Medulla oblongata (tissue), 1 donor: ENCODE measurements at regions not wholly inside any gene's neighbourhood (a gene's known extent, or its start where the extent isn't known, plus 50 kb on each side); places are given as distances from the start of the nearest gene placed in this dataset.
A peak's percentile ranks its signal among the peaks of the same experiment; 100 is the strongest.

Experiments
- DNase-seq: peaks from one replicate; pipeline ENCODE4 v3.0.0-alpha.2; 2015; ENCODE audit errors: extremely low spot score

DNA sequence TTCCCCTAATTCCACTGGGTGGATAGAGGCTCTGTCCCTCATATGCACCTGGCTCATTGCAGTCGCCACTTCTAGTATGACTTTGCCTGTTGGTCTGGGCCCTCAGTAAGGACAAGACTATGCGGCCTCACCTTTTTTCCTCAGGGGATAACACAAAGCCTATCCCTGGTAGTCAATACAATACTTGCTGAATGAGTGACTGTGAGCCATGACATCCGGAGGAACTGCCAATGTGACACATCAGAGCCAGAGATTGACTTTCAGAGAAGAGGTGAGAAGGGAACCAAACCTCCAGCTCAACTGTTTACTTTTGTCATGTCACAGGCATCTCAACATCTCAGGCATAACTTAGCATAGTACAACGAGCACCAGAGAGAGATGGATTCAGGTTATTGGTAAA, 371.3 kb downstream of the DMRT2 start:
- DNase-seq = no peak

- no peak for DNase-seq
These were observed 377.7 kb downstream of the DMRT2 start for GRCh38 chr9:1427875-1428274.

DNA sequence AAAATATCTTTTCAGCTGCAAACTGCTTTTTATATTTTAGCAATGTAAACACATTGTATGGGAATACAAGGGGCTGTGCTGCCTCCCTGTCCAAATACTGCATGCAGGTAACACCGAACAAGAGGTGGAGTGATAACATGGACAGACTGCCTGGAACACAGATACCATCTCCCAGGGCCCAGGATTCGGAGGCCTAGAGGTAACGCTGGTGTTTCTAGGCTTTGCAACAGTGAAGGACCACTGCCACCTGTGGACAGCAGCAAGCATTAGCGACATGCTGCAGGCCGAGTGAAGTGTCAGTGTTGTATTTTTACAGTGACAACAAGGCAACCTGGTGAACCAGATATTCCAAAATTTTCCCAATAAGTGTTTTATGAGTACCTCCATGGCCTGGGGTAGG, 379.1 kb downstream of the DMRT2 start:
- DNase-seq = peak; percentile 5

DNA sequence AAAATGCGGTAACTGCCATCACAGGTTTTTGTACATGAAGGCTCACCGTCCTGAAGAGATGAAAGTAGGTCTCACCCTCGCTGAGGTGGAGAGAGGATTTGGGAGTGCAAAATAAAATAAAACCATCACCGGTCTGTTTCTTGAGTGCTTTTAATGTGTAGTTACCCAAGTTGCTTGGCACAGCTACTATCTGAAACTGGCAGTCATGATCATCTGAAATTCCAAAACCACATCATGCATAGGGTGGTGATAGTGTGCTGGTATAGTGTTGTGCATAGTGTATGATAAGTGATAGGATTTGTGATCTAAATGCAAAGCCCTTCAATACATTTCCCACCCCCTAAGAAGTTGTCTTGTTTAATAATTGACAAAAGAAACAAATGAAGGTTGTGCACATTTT, 381.3 kb downstream of the DMRT2 start:
- DNase-seq = no peak

DNA sequence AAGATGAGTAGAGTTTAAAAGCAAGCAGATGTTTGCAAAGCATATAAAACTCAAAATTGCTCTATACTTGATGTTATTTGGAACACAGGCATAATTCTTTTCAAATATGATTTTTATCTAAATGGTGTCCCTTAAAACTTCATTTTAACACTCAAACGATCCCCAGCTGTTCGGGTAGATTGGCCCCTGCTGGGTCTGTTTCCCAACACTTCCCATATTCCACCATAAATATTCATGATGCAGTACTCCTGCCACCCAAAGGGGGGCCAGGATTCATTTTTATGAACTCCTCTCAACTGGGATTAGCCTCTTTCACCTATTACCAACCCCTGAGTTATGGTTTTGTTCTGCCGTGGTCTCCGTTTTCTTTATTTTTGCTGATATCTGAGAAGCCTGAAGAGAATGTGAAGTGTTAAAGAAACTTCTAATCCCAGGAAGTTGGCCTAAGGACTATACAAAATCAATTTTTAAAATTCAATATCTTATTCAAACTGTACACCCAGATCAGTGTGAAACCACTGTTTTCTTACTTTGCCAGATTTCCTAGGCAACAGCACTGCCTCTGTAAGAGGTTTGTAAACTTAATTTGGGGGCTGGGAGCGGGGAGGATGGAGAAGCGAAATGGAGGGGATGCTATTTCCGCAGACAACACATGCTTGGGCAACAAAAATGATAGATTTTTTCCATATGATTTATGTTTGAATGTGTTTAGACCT, 384.1 kb downstream of the DMRT2 start:
- no peak for DNase-seq

DNA sequence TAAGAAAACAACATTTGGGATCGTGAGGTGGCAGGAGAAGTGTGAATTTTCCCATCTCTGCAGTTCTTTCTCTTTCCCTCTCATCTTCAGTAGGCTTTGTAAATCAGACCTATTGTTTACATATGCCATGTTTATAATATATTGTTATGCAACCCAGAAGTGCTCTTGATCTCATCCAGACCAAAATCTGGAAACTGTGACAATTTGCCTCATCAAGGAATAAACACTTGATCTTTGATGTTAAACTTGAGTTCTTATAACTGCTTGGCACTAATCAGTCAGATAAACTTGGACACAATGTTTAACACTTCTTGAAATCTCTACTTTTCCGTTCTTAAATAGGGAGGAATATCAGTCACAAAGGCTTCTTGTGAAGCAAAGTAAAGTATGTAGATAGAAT, 384.7 kb downstream of the DMRT2 start:
- DNase-seq = no peak

- DNase-seq = no peak
These were observed 390.1 kb downstream of the DMRT2 start for GRCh38 chr9:1440256-1440655.

DNA sequence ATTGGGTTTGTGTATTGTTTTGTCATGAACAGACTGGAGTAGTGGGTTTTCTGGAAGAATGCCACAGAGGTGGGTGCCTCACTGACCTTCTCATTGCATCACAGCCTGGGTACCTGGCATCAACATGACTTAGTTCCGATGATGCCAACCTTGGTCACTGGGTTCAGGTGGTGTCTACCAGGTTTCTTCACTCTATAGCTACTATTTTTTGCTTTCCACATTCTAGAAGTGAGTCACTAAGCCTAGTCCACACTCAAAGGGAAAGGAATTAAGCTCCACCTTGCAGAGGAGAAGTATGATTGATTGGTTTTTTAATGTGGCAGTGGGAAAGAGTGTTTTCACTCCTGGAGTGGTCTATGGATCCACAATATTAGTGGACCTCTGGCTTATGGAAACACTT, 391.9 kb downstream of the DMRT2 start:
- no peak for DNase-seq

- no peak for DNase-seq
These were observed 393.3 kb downstream of the DMRT2 start for GRCh38 chr9:1443450-1443849.

DNA sequence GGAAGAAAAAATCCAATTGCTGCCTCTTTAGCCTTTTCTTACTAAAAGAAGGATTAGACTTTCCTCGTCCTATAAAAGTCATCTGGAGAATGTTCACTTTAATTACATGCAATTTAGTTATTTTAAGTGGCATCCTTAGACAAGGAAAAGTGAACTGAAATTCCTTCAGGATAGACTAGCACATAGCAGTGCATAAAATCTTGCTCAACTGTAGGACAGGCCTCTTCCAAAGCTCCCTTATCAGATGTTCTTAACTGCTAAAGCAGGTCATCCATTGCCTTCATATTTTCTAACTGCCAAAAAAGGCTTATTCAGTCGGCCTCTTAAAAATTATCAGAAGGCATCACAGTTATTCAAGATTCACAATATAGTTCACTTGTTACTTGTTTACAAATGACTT, 396.5 kb downstream of the DMRT2 start:
- DNase-seq = no peak

- no peak for DNase-seq
These were observed 403.5 kb downstream of the DMRT2 start for GRCh38 chr9:1453636-1454035.

DNA sequence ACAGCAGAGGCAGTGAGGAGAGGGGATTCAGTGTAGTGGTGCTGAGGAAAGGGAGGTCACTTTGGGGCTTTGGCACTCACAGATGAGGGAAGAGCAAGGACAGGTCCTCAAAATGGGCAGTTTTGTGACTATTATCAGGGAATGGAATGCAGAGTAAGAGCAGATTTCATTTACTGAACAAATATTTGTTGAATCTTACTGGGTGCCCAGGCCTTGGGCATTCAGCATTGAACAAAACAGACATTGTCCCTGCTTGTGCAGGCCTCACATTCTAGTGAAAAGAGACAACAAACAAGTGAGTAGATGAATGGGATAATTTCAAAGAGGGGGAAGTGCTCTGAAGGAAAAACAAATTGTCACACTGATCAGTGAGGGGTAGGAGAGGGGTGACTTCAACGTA, 404.1 kb downstream of the DMRT2 start:
- DNase-seq = peak; percentile 59

DNA sequence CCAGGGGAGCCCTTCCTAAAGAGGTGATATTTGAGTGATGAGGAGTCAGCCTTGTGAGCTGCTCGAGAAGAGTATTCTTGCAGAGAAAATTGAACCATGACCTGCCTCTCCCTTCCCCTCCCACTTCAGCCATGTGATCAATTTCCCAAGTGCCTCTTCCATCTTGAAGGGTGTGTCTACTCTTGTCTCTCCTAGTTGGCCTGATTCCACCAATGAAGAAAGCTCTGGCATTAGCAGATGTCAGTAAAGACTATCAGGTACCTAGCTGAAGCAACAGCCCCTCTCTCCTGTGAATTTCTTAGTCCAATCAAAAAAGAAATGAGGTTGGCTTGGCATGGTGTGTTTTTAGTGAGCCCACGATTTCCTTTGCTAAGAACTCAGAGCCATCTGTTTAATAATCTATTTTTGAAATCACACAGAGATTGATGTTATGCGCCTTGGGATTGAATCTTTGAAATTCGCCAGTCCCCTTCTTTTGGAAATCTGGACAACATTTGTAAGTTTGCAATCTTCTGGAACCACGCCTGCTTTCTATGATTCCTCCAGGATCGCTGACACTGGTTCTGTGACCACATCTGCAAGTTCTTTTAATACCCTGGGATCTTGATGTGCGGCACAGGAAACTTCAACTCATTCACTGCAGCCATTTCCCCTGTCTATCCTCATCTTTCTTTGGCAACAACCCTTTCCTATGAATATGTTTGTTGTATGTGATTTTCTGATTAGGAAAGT, 404.6 kb downstream of the DMRT2 start:
- no peak for DNase-seq

DNA sequence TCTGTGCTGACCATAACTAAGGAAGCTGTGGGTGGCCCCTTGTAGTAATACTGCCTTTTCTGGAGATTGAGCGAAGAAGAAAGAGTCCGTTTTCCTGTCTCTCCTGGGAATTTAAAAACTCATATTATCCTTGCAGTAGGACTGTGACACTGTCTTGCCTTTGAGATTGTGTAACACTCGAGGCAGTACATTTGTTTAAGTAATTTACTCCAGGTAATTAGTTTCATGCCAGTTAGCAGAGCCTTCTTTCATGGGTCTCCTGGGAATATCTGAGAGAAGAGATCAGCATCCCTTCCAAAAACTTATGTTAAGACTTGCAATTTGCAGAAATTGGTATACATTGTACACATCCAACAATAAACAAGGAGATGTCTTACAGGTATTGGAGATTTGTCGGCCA, 405.6 kb downstream of the DMRT2 start:
- no peak for DNase-seq

- DNase-seq = no peak
These were observed 406.3 kb downstream of the DMRT2 start for GRCh38 chr9:1456301-1457024.

GRCh38 chr9:1457460-1457859, 407.3 kb downstream of the DMRT2 start:
- no peak for DNase-seq

- no peak for DNase-seq
These were observed 408.3 kb downstream of the DMRT2 start for GRCh38 chr9:1458503-1458902.

DNA sequence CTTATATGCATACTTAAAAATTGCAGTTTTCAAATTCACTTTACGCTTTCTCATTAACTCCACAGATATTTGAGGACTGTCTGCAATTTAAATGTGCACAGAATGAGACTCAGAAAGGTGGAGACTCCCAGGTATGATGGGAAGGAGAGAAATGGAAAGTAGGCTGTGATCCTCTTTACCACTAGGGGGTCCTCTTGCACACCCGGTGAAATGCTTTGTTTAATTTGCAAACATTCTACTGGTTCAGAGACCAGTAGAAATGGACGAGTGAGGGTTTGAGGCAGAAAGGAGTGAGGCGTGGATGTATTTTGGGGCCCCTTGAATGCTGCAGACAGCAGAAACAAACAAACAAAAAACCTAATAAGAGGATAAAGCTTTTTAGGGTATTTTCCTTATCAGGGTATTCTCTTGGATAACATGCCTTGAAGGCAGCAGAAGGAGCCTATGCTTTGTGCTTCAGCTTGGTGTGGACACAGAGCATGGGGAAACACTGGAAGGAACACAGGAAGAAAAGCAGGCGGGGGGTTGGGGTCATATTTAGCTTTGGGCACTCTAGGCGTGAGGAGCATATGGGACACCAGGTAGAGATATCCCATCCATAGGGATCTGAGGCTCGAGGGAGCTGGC, 410.1 kb downstream of the DMRT2 start:
- peak; percentile 21 for DNase-seq

DNA sequence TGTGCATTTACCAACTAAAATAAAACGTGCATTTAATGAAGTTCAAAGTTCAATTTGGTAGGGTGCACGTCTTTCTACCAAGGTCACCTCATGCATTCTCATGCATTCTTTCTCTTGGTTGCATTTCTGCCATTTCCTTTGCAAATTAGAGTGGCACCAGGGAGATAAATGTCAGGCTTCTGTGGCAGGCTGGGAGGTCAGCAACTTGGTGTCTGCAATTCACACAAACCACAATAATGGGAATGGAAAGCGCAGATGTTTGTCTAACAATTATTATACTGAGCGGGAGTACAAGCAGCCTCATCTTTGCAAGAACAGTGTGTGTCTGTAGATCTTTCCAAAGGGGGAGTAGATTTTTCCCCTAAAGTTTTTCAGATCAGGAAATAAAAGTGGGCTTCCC, 411.7 kb downstream of the DMRT2 start:
- no peak for DNase-seq

DNA sequence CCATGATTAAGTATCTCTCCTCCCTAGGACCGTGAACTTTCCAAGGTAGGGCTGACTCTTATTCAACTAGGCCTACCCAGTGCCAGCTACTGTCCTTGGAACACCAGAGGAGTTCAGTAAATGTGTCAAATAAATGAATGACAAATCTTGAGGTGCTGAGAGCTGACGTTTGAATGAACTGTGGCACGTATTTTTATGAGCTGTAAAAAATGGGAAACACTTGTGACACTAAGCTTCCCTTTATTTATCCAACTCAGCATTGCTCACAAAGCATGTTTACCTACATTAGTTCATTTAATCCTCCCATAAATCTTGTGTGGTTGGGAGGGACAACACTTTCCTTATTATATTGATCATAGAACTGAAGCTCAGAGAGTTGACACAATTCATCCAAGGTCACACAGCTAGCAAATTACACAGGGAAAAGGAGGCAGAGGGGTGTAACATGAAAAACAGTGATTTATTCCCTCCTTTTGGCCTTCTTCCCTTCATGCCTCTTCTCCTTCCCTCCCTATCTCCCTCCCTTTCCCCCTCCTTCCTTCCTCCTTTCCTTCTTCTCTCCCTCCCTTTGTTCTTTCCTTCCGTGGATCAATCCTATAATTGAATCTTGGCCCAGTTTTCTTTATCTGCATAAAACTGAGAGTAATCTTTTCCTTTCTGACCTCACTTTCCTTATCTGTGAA, 412.6 kb downstream of the DMRT2 start:
- no peak for DNase-seq

- no peak for DNase-seq
These were observed 419.8 kb downstream of the DMRT2 start for GRCh38 chr9:1469996-1470395.
